ENCODE measurements at regions not wholly inside any gene's neighbourhood (a gene's known extent, or its start where the extent isn't known, plus 50 kb on each side); places are given as distances from the start of the nearest gene placed in this dataset.

DNA sequence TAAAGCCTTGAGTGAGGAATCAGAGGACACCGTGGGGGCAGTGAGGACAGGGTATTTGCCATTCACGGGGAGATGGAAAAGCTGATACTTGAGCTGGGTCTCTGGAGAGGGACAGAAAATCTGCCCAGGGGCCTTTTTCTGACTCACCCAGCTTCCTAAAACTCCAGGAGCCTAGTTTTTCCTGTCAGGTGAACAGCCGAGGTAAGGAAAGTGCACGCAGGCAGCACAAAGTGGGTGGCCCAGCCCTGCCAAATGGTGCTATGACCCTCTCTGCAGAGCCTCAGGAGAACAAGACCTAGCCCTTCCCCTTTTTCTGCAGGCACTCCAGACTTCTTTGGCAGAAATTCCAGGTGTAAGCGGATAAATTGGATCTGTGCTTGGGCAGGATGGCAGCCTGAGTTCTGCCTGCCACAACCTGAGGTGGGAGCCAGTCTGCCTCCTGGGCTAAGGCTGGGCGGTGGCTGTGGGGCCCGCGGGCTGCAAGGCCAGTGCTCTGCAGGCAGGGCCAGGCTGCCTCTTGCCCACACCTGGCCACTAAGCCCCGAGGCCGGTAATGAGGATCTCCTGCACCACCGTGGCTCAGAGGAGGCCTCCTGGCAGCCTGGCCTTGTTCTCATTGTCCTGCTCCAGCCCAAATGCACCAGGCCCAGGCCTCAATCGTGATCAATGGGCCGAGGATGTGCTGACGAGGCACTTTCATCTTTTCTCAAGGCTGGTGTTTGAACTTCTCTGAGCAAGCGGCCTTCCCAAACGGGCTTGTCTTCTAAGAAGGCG is 72.9 kb upstream of the LMO1 start:
- intact Hi-C loops (cut with DNase I; ENCODE audit: low total_unique reads) = no loop called here
- no peaks in the 10 kb centered on the region for H3K36me3 ChIP-seq
- no peak for DNase-seq
- no peaks in the 10 kb centered on the region for H3K9me3 ChIP-seq
- H3K4me3 ChIP-seq = no peak overlapping the region
- 79 to 87% (median 83%) methylated on average over 11 to 17 of the region's 17 CpGs for WGBS, 5 donors
- TF ChIP-seq POLR2A (IDR thresholded peaks at IDR 0.05) (no peak), EP300 (IDR thresholded peaks at IDR 0.05) (no peak), POLR2AphosphoS5 (IDR thresholded peaks at IDR 0.05) (no peak)
- TF ChIP-seq, protein P1, sequence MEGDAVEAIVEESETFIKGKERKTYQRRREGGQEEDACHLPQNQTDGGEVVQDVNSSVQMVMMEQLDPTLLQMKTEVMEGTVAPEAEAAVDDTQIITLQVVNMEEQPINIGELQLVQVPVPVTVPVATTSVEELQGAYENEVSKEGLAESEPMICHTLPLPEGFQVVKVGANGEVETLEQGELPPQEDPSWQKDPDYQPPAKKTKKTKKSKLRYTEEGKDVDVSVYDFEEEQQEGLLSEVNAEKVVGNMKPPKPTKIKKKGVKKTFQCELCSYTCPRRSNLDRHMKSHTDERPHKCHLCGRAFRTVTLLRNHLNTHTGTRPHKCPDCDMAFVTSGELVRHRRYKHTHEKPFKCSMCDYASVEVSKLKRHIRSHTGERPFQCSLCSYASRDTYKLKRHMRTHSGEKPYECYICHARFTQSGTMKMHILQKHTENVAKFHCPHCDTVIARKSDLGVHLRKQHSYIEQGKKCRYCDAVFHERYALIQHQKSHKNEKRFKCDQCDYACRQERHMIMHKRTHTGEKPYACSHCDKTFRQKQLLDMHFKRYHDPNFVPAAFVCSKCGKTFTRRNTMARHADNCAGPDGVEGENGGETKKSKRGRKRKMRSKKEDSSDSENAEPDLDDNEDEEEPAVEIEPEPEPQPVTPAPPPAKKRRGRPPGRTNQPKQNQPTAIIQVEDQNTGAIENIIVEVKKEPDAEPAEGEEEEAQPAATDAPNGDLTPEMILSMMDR (IDR thresholded peaks at IDR 0.05) = no peak
- no peak overlapping the region for H3K27ac ChIP-seq
- H3K27me3 ChIP-seq = peaks cover 0 to 20% (median 0%) of the 10 kb centered on the region in 3 donors
- no peaks in the 10 kb centered on the region for H3K4me1 ChIP-seq

DNA sequence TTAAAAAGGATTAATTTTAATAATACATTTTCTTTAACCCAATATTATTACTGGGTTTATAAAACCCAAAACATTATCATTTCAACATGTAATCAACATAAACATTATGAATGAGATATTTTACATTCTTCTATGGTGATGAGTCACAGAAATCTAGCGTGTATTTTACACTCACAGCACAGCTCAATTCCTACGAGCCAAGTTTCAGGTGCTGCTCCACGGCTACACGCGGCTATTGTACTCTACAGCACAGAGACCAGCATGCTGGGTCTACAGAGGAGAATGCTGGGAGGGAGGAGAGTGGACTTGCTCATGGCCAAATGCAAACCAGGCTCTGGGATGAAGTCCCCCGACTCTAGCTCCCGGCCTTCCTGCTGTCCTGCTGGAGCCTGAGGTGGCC is 72.0 kb upstream of the LMO1 start:
- 83 to 86% (median 85%) methylated on average over 5 to 7 of the region's 7 CpGs for WGBS, 5 donors

DNA sequence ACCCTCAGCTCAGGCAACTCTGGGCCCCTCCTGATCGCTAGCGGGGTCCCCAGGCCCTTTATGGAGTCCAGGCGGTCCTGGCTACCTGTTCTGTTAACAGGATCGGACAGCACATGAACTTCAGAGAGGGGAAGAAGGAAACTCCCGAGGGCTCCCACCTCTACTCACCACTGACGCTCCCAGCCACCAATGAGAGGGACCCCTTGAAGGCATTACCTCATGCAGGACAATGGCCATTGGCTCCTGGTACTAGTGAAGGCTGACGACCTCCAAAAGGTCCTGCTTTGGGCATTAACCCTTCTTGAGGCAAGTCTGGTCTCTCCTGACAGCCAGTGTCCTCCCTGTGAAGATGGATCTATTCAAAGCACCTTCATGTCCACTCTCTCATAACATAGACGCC is 71.5 kb upstream of the LMO1 start:
- intact Hi-C loops (cut with DNase I; ENCODE audit: low total_unique reads) = no loop called here
- H3K27ac ChIP-seq = no peak overlapping the region
- no peak overlapping the region for H3K4me3 ChIP-seq
- peaks cover 0 to 34% (median 0%) of the 10 kb centered on the region in 3 donors for H3K27me3 ChIP-seq
- no peaks in the 10 kb centered on the region for H3K9me3 ChIP-seq
- no peaks in the 10 kb centered on the region for H3K36me3 ChIP-seq
- TF ChIP-seq EP300 (IDR thresholded peaks at IDR 0.05) (no peak), POLR2AphosphoS5 (IDR thresholded peaks at IDR 0.05) (no peak), POLR2A (IDR thresholded peaks at IDR 0.05) (no peak)
- TF ChIP-seq, protein P1 (IDR thresholded peaks at IDR 0.05) = no peak
- WGBS, 5 donors = 71 to 85% (median 83%) methylated on average over 5 to 8 of the region's 8 CpGs
- H3K4me1 ChIP-seq = peaks cover 0 to 6% (median 2%) of the 10 kb centered on the region in 4 donors
- DNase-seq = no peak

More for the DNA sequence above, 72.0 kb upstream of the LMO1 start:
- Histone ChIP-seq H3K27me3 (peaks cover 0 to 29% (median 0%) of the 10 kb centered on the region in 3 donors), H3K9me3 (no peaks in the 10 kb centered on the region), H3K4me1 (peaks cover 0 to under 1% (median 0%) of the 10 kb centered on the region in 4 donors), H3K36me3 (no peaks in the 10 kb centered on the region), H3K27ac (no peak overlapping the region), H3K4me3 (no peak overlapping the region)
- intact Hi-C loops (cut with DNase I; ENCODE audit: low total_unique reads) = no loop called here
- DNase-seq = no peak
- TF ChIP-seq POLR2A (IDR thresholded peaks at IDR 0.05) (no peak), EP300 (IDR thresholded peaks at IDR 0.05) (no peak), POLR2AphosphoS5 (IDR thresholded peaks at IDR 0.05) (no peak)
- TF ChIP-seq, protein P1 (IDR thresholded peaks at IDR 0.05) = no peak

DNA sequence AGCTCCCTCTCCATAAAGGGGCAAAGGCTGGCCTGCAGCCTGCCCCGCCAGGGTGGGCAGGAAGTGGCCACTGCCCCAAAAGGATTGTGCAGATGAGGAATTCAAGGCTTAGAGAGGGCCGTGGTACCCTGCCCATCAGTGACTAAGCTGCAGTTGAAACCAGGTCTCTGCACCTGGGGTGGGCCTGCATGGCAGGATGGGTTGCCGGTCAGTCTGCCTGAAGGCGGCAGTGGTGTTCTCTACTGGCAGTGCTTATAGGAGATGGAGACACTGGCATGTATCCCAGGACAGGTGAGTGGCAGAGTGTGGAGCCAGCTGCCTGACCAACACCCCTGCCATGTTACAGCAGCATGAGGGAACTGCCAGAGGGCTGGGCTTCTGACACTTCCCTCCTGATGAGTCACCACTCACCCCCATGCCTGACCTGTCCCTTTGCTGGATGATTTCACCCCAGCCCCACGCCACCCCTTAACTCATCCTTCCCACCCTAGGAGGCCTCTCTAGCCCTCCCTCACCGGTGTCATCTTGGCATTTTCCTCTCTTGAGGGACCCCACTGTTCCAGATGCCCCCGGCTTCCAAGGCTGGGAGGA is 70.2 kb upstream of the LMO1 start:
- H3K27ac ChIP-seq = no peak overlapping the region
- no peaks in the 10 kb centered on the region for H3K9me3 ChIP-seq
- 79 to 84% (median 83%) methylated on average over 5 to 7 of the region's 7 CpGs for WGBS, 5 donors
- DNase-seq = no peak
- intact Hi-C loops (cut with DNase I; ENCODE audit: low total_unique reads) = no loop called here
- no peaks in the 10 kb centered on the region for H3K36me3 ChIP-seq
- H3K27me3 ChIP-seq = peaks cover 0 to 28% (median 0%) of the 10 kb centered on the region in 3 donors
- TF ChIP-seq POLR2AphosphoS5 (IDR thresholded peaks at IDR 0.05) (no peak), EP300 (IDR thresholded peaks at IDR 0.05) (no peak), POLR2A (IDR thresholded peaks at IDR 0.05) (no peak)
- TF ChIP-seq, protein P1 (IDR thresholded peaks at IDR 0.05) = no peak
- H3K4me1 ChIP-seq = peaks cover 6 to 17% (median 13%) of the 10 kb centered on the region in 4 donors
- no peak overlapping the region for H3K4me3 ChIP-seq
